ENCODE measurements at regions not wholly inside any gene's neighbourhood (a gene's known extent, or its start where the extent isn't known, plus 50 kb on each side); places are given as distances from the start of the nearest gene placed in this dataset.

GRCh38 chr4:72797486-72797885 is 228.5 kb upstream of the ADAMTS3 start:
- no peak for DNase-seq (ENCODE audit: insufficient read length, low spot score)
- FAIRE-seq, result no peak
- TF ChIP-seq CTCF (IDR thresholded peaks at IDR 0.05; ENCODE audit: insufficient read depth, missing control alignments), result no peak

GRCh38 chr4:72791054-72791453 is 222.0 kb upstream of the ADAMTS3 start:
- TF ChIP-seq CTCF (IDR thresholded peaks at IDR 0.05; ENCODE audit: insufficient read depth, missing control alignments), result no peak
- DNase-seq (ENCODE audit: insufficient read length, low spot score) (no peak), FAIRE-seq (no peak)

GRCh38 chr4:72786401-72786990 is 217.5 kb upstream of the ADAMTS3 start:
- FAIRE-seq (no peak), DNase-seq (ENCODE audit: insufficient read length, low spot score) (no peak)
- TF ChIP-seq CTCF (IDR thresholded peaks at IDR 0.05; ENCODE audit: insufficient read depth, missing control alignments), result no peak

DNA sequence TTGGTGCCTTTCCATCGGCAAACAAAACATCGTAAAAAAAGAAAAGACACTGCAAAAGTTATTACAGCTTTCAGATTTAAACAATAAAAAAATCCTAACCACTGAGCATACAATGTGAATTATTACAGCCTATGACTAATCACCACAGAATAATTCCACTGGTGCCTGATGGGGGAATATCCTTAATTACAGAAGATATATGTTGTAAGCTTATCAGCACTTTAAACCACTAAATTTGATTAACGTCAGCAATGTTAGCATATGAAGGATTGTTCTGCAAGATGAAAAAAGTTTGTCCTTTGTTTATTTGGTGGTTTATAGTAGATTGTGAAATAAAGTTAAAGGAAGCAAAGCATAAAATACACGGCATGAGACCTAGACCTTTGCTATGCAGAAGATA is 210.2 kb upstream of the ADAMTS3 start:
- TF ChIP-seq CTCF (IDR thresholded peaks at IDR 0.05; ENCODE audit: insufficient read depth, missing control alignments), result no peak
- FAIRE-seq (no peak), DNase-seq (ENCODE audit: insufficient read length, low spot score) (no peak)

DNA sequence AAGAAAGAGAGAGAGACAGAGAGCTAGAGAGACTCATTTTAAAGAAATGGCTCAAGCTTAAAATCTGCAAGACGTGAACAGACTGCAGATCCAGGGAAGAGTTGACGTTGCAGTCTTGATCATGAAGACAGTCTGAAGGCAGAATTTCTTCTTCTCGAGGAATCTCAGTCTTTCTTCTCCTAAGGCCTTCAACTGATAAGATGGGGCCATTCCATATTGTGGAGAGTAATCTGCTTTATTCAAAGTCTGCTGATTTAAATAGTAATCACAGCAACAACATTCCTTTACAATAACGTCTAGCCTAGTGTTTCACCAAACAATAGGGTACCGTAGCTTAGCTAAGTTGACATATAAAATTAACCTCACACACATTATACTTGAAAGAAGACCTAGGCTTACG is 208.4 kb upstream of the ADAMTS3 start:
- TF ChIP-seq CTCF (IDR thresholded peaks at IDR 0.05; ENCODE audit: insufficient read depth, missing control alignments), result no peak
- FAIRE-seq, result no peak
- no peak for DNase-seq (ENCODE audit: insufficient read length, low spot score)

- FAIRE-seq (no peak), DNase-seq (ENCODE audit: insufficient read length, low spot score) (no peak)
- TF ChIP-seq CTCF (IDR thresholded peaks at IDR 0.05; ENCODE audit: insufficient read depth, missing control alignments), result no peak
Observed at GRCh38 chr4:72770708-72771107, 201.7 kb upstream of the ADAMTS3 start.

DNA sequence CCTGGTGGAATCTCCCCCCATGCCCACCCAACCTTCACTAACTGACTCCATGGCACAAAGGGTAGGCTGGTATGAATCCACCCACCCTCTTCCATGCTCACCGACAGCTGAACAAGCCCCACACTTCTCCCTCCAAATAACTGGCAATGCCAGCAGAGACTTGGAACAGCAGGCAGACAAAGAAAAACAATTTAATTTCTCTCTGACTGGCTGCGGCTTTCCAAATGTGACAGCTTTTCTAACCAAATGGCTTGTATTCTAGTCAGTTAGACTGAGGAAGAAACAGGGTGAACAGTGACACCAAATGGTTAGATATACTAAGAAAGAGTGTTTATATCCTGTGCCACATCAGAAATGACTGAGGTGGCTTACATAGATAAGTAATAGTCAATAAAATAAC is 199.3 kb upstream of the ADAMTS3 start:
- no peak for TF ChIP-seq CTCF (IDR thresholded peaks at IDR 0.05; ENCODE audit: insufficient read depth, missing control alignments)
- FAIRE-seq (no peak), DNase-seq (ENCODE audit: insufficient read length, low spot score) (no peak)
